ENCODE measurements at regions not wholly inside any gene's neighbourhood (a gene's known extent, or its start where the extent isn't known, plus 50 kb on each side); places are given as distances from the start of the nearest gene placed in this dataset.
"Not testable (repeated sequence)": the region's sequence is repeated elsewhere in the genome, so short reads cannot be mapped to it uniquely, and the experiment has no call there.

DNA sequence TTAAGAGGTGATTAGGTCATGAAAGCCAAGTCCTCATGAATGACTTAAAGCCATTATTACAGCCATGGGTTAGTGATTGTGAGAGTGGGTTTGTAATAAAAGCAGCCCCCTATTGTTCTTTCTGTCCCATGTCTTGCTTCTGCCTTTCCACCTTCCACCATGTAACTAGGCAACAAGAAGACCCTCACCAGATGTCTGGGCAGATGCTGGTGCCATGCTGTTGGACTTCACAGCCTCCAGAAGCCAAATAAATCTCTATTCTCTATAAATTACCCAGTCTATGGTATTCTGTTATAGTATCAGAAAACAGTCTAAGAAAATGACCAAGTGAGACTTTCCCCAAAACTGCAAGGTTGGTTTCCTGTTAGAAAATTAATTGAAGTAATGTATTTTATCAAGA is 460.3 kb upstream of the ADARB2 start:
- no peak for DNase-seq (ENCODE audit: low spot score)

DNA sequence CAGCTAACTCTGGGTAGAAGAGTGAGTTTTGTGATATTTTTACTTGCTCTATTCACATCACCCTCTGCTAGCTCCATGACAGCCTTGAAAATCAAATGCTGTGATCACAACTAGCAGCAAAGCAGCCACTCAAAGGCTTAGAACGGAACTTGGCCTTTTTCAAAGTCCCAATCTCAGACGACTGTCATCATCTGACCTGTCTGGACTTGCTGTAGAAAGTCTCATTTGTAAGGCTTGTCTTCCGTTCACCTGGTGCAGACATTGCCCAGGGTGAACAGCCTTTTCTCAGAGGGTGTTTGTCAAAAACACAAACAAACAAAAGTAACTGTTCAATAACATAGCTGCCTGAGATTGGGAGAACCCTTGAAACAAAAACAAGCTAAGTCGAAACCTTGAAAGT is 458.9 kb upstream of the ADARB2 start:
- no peak for DNase-seq (ENCODE audit: low spot score)

DNA sequence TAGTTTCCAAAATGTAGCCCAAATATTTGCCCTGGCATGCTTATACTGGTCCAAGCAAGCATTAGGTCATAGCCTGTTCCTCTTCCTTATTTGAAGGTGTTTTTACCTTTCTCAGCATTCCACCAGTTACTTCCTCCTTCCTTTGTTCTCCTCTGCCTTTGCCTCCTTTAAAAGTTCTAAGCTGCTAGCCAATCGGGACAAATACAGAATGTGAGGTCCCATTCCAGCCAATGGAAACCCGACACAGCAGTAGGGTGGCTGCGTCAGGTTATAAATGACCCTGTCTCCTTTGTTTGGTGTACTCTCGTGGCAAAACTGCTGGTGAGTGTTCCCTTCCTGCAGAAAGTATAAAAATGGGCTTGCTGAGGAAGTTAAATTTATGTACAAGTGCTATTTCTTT is 452.0 kb upstream of the ADARB2 start:
- DNase-seq (ENCODE audit: low spot score) = not testable (repeated sequence)

DNA sequence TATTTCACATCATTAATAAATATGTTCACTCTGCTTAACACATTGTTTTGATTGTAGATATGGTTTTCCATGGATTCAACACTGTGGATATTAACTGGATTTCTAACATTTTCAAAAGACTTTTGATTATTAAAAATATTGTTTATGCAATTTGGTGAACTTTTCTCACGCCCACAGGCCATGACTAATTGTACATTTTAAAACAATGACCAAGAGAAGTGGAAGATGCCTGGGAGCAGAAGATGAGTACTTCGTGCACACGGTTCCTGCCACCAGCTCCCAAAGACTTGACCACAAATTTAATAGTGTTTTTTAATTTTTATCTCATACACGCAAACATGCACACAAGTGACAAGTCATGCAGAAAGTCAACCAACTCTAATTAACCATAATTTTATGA is 451.0 kb upstream of the ADARB2 start:
- DNase-seq (ENCODE audit: low spot score) = no peak

DNA sequence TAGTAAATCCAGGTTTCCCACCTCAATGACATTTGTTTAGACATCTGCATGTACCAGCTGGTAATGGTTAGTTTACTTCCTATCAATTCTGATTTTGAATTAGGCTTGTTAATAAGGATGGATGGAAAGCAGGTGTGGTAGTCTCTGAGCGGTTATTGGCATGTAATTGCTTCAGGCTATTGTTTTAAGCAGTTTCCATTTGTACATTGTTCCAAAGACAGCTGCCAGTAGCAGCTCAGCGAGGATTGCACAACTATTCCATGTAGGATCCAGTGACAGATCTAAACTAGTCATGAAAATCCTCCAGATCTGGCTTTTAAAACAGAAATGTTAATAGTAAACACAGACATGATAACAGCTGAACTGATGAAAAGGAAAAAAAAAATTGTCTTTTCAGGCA is 436.0 kb upstream of the ADARB2 start:
- DNase-seq (ENCODE audit: low spot score) = no peak

DNA sequence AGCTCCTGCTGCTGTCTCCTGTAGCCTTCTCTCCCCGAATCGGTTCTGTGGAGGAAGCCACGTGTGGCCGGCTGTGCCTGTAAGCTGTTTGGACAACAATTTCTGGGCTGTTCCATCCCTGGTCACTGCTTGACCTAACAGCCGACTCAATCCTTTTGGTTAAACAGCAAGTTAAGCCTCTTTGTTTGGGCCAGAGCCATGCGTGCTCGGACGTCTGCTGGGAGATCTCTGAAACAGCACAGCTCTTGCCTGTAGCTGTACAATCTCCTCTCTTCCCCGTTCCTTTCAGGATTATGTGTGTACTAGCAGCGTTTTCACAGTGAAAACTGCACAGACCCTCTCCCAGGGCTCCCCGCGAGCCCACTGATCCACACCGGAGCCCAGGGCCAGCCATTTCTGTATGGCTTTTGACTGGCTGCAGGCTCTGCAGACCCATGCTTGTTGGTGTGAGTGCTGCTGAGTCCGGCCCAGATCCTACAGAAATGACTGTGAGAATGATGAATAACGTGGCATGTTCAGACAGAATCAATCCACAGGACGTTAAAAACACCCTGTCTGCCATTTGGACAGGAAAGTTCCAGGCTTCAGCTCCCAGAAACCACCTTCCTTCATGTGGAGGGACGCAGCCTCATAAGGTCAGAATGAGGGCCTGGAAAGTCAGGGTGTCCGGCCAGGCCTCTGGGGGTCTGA is 428.6 kb upstream of the ADARB2 start:
- no peak for DNase-seq (ENCODE audit: low spot score)

DNA sequence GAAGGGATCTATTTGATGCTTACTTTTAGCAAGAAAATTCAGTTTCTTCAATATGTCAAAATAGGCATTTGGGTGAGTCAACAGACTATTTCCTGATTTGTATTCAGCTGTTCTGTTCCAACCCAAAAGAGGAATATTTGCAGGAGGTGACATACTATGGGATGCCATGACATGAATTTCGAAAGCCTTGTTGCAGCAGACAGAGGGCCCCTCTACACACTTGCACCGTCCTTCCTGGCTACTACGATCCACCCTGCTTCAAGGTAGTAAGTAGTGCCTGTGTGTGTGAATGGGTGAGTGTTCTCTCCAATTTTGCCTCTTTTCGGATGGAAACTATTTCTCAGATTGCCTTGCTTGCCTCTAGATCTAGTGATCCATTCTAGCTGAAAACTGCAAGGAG is 413.0 kb upstream of the ADARB2 start:
- DNase-seq (ENCODE audit: low spot score) = no peak

DNA sequence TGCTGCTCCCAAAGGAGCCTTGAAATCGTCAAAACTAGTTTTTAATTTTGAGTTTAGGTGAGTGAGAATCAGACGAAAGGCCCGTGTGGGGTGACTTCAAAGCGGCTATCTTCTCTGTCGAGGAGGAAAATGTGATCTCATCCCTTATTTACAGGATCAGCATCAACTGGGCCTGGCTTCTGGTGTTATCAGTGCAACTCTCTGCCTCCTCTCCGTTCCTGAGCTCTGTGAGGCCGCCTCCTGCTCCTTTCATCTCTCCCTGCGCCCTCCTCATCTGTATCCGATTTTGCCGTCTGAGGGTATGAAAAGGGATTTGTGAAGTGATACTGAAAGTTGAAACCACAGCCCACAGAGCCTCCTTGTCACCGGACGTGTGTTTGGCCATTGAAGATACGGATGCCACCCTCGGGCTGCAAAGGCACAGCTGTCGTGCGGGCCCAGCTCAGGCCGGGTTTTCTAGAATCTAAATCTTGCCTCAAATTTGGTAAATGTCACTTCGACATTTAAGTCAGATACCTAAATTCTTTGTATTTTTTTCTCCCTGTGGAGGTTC is 408.7 kb upstream of the ADARB2 start:
- no peak for DNase-seq (ENCODE audit: low spot score)

DNA sequence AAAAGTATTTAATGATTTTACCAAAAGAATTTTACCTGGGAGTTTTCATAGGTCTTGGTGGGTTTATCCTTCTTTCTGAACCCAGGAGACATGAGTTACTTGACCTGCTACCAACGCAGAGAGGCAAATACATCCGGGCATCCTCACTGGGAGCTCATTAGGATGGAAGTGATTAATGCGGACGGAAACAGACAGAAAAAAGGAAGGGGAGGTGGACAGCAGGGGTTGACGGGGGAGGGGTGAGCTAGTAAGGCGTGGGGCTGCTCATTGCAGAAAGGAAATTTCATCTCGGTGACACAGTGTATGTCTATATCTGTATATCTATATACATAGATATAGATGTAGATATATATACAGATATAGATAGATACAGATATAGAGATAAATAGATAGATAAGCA is 408.2 kb upstream of the ADARB2 start:
- DNase-seq (ENCODE audit: low spot score) = no peak

DNA sequence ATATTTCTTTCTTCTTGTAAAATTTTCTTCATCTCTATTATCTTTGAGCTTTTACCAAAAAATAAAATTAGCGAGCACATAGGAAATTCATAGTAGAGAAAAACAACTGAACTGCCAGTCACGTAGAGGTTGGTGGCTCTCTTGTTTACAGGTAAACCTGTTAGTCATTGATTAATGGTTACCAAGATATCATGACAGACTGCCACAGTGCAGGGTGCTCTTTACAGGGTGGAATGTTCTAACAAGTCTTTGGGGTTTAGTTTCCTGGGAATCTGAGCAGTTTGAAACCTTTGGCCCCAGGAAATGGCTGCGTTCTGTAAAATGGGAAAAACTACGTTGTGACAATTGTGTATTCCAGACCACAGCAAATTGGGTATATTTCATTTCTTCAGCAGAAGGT is 407.3 kb upstream of the ADARB2 start:
- DNase-seq (ENCODE audit: low spot score) = no peak

DNA sequence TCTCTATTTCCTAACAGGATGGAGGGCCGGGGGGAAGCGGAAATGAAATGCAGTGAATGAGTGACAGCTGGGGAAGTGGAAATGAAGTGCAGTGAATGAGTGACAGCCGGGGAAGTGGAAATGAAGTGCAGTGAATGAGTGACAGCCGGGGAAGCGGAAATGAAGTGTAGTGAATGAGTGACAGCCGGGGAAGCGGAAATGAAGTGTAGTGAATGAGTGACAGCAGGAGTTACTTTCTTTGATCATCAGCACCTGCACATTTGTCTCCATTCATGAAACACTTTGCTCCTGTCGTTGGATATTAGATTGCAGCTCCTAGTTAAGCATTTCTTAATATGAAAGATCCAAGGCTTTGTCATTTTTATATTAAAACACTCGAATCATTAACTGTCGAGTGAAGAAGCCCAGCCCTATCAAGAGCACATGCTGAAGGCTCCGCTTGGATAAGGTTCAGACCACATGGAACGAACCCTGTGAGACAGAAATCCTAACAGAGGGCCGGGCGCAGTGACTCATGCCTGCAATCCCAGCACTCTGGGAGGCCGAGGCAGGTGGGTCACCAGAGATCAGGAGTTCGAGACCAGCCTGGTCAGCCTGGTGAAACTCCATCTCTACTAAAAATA is 406.0 kb upstream of the ADARB2 start:
- DNase-seq (ENCODE audit: low spot score) = no peak

DNA sequence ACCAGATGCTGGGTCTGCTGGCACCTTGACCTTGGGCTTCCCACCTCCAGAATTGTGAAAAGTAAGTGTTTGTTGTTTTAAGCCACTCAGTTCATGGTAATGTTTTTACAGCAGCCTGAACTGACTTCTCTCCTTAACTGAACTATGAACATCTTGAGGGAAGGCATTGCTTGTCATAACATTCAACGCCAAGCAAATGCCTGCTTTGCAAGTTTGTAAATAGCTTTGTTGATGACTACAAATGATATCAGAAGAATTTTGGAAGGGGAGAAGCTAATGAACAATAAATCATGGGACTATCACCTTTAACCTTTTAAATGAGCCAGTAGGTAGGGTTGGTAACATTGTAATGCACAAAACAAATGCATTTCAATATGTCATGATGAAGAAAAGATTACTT is 402.4 kb upstream of the ADARB2 start:
- no peak for DNase-seq (ENCODE audit: low spot score)

DNA sequence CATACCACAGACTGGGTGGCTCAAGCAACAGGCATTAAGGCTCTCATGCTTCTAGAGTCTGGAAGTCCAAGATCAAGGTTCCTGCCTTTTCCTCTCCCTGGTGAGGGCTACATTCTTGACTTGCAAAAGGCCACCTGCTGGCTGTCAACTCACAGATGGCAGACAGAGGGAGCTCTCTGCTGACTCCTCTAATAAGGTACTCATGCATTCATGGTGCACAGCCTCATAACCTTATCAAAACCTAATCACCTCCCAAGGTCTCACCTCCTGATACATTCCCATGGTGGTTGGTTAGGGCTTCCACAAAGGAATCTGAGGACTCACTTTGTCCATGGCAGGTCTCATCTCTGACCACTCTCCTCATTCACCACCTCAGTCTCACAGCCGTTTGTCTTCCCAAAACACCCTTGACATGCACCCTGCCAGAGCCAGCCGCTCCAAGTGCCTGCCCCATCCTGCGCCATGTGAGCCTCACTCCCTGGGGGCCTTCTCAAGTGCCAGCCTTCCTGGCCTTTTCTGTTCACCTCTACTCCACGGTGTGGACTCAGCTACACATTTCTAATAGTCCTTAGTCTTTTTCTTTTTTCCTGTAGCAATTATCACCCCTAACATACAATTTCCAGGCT is 400.3 kb upstream of the ADARB2 start:
- DNase-seq (ENCODE audit: low spot score) = peak; percentile 12

DNA sequence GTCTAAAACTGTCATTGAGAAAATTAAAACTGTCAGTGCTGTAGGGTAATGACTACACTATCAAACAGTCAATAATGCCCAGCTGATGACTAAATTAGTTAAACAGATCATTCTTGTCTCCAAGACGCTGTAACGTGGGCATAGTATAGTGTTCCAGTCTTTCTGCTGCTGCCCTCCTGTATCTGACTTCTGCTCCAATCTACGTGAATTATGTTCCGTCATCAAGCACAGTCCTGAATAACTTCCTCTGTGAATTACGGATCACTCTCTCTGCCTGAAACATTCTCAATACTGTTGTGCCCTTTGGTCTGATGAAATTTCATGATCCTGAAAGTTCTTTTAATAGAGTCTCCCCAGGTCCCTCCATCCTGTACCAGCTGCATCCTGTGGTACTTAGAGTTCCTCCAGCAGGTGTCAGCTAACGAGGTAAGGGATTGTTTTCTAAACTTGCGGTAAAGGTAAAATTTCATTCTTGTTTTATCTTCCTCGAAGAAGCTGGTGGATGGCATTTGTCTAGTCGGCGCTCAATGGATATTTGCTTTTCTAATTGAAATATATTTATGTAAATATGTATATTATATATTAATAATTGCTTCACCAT is 393.5 kb upstream of the ADARB2 start:
- no peak for DNase-seq (ENCODE audit: low spot score)

DNA sequence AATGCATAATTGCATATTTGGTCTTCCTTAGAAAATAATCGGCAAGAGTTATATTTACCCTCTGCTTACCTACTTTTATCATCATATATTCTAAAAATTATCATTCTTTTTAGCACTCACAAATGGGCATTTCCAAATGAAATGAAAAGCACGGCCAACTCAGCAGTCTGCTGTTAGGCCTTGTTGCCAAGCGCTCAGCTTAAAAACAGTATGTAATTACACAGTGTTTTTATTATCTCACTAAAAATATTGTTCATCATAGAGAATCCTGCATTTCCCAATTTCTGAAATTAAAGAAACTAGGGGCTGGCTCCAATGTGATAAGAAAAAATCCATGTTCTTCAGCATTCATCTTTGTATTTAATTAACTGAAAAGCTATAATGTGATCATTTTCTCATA is 391.7 kb upstream of the ADARB2 start:
- no peak for DNase-seq (ENCODE audit: low spot score)

DNA sequence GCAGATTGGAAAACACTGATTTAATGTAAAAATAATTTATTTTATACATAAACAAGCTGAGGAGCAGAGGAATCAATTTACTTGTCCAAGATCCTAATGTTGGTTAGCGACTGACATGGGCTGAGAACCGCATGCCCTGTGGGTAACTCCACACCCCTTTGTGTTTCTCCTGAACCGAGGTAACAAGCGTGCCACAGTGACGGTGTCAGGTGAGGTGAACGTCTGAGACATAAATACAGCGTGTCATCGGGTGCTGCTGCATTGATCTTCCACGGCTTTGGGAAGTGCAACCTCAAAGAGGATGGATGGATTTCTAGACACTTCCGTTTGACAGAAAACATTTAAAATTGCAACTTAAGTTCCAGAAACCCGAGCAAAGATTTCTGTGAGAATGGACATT is 386.8 kb upstream of the ADARB2 start:
- no peak for DNase-seq (ENCODE audit: low spot score)

DNA sequence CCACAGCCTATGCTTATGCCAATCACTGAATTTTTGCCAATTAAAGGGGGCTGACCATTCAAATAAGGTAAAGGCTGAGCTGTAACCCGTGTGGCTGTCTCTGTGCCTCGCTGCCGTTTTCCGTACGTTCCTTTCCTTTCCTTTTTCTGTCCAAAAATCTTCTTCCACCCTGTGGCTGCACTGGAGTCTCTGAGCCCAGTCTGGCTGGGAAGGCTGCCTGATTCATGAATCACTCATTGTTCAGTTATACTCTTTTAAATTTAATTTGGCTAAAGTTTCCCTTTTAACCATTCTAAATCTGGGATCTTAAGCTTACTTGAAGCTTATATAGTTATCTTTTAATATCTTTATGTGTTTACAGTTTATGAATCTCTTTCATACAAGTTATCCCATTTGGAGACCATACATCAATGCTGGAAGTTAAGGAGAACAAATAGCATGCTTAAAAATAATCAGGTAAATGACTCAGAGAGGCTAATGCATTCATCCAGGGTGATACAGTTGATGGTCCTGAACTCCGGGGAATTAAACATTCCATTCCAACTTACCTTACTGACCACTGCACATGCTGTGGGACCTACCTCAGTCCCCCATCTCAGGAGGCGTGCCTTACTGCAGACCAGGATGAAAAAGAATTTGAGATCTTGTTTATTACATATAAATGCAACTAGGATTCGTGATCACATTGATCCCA is 385.3 kb upstream of the ADARB2 start:
- no peak for DNase-seq (ENCODE audit: low spot score)

DNA sequence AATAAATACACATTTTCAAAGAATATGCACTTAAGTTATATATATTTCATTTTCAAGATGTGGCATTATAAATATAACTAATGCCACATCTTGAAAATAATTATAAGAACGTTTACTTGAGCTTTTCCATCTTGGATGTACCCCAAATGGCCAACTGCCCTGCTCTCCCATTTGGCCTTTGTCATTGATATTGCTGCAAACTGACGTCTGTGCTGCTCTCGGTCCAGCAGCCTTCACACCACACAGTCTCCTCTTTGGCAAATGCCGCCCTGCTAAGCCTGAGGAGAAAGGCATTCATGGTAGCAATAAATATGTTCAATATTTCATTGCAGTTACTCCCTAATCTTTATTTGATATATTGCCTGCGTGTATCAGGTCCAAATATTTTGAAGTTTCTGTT is 384.6 kb upstream of the ADARB2 start:
- DNase-seq (ENCODE audit: low spot score) = no peak

DNA sequence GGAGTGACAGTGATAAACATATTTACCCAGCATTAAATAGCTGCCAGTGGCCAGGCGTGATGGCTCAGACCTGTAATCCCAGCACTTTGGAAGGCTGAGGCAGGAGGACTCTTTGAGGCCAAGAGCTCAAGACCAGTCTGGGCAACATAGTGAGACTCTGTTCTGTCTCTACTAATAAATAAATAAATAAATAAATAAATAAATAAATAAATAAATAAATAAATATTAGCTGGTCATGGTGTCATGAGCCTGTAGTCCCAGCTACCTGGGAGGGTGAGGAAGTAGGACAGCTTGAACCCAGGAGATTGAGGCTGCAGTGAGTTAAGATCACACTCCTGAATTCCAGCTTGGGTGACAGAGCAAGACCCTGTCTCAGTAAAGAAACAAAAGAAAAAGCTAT is 384.0 kb upstream of the ADARB2 start:
- no peak for DNase-seq (ENCODE audit: low spot score)

DNA sequence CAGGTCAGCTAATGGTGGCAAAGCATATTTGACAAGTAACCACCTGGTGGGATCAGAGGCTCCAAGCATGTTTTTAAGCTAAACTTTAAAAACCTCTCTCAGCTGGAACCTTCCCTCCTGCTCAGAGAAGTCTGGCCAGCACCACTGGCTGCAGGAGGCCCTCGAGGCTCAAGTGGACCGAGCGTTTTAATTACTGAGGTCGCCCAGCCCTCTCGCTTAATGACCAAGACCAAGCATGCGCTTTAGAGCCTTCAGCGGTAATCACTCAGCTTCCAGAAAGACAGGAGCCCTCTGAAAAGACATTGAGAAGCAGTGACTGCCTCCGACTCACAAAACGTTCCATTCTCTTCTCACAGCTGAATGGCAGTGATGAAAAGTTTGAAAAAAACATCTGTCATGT is 383.4 kb upstream of the ADARB2 start:
- no peak for DNase-seq (ENCODE audit: low spot score)

DNA sequence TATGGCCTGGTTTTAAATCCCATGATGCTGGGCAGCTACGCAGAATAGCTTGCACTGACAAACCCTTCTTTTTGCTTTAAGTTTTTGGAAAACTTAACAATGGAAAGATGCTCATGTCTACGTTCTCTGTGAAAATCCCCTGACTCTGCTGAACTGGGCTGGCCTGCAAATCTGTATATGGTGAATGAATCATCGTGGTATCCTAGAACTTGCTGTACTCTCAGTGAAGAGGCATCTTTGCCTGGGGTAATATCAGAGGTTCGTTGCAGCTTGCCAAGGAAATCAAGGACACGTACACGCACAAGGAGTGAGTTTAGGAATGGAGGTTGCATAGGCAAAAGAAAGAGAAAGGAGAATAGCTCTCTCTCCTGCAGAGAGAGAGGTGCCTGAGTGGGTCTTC is 382.0 kb upstream of the ADARB2 start:
- no peak for DNase-seq (ENCODE audit: low spot score)

DNA sequence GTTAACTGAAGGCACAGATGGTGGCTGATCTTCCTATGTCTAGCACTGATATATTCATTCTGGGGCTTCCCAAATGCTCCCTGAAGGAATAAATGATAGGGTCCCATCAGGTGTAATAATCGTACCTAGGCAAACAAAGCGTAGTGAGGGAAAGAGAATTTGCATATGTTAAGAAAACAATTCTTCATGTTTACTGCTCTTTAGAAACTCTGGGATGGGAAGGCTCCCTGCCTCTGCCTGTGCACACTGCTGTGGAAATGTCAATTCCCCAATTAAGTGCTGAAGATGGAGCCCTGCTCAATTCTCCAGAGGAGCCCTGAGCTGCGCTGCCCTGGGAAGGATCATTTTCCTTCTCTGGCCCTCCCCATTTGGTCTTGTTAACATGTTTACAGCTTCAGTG is 380.9 kb upstream of the ADARB2 start:
- DNase-seq (ENCODE audit: low spot score) = no peak

All from SK-N-DZ (cell line).